Mucosa of descending colon (tissue), 3 donors: ENCODE measurements at regions not wholly inside any gene's neighbourhood (a gene's known extent, or its start where the extent isn't known, plus 50 kb on each side); places are given as distances from the start of the nearest gene placed in this dataset.

ENCODE experiments used
- ATAC-seq: fragments of 200-7000 bp; cut with Tn5 transposase; one replicate; pipeline ENCODE4 v1.9.1; 2020; ENCODE audit warnings: mild to moderate bottlenecking, moderate library complexity
- DNase-seq, 3 donors: peaks; one replicate each; pipeline ENCODE4 v3.0.0-alpha.2; 2020
- H3K36me3 ChIP-seq: fragments of 200-600 bp; one replicate; pipeline ENCODE4 v1.8.0; 2021; ENCODE audit warnings: low read depth, mild to moderate bottlenecking
- H3K4me1 ChIP-seq: fragments of 200-600 bp; one replicate; pipeline ENCODE4 v1.8.0; 2021; ENCODE audit warnings: low read depth, mild to moderate bottlenecking
- H3K4me3 ChIP-seq: fragments of 200-600 bp; one replicate; pipeline ENCODE4 v1.8.0; 2021; ENCODE audit warnings: mild to moderate bottlenecking
- H3K9me3 ChIP-seq: fragments of 200-600 bp; one replicate; pipeline ENCODE4 v1.8.0; 2021; ENCODE audit warnings: mild to moderate bottlenecking
- CTCF ChIP-seq: fragments of 200-600 bp; IDR thresholded peaks from one replicate; pipeline ENCODE4 v1.8.0; 2022; ENCODE audit warnings: antibody characterized with exemption, mild to moderate bottlenecking
- intact Hi-C, 2 donors: fragments of 100-400 bp; cut with DNase I in 1 of 2; cut with micrococcal nuclease in 1 of 2; formaldehyde crosslinking; loops; one replicate each; pipeline versions ENCODE4 v1.11.0 to v1.11.1; 2022; cut with DNase I, micrococcal nuclease
- donor health status: DM: no; HTN: no; CAD: no; lungs with moderate emphysema.
- donor health status: DM: no; HTN: no; CAD: no.
- donor health status: DM: no; HTN: yes; CAD: no.

- Histone ChIP-seq H3K36me3 (no peaks in the 10 kb centered on the region), H3K4me3 (no peak overlapping the region), H3K4me1 (no peaks in the 10 kb centered on the region), H3K9me3 (peaks cover 5% of the 10 kb centered on the region)
- no peak for TF ChIP-seq CTCF
- DNase-seq (no peak), ATAC-seq (no peak)
- intact Hi-C loops: no loop called here
Observed at GRCh38 chr2:238554468-238555315, 128.0 kb downstream of the ASB1 start.

- intact Hi-C loops: no loop called here
- no peak for TF ChIP-seq CTCF
- Histone ChIP-seq H3K9me3 (peaks cover 5% of the 10 kb centered on the region), H3K4me3 (no peak overlapping the region), H3K36me3 (no peaks in the 10 kb centered on the region), H3K4me1 (no peaks in the 10 kb centered on the region)
- ATAC-seq (no peak), DNase-seq (no peak)
Observed at GRCh38 chr2:238555786-238556542, 129.2 kb downstream of the ASB1 start.

- no peak for DNase-seq
- no peak for TF ChIP-seq CTCF
- Histone ChIP-seq H3K36me3 (no peaks in the 10 kb centered on the region), H3K9me3 (peaks cover 5% of the 10 kb centered on the region), H3K4me1 (no peaks in the 10 kb centered on the region), H3K4me3 (no peak overlapping the region)
- intact Hi-C loops: no loop called here
- no peak for ATAC-seq
Observed at GRCh38 chr2:238557431-238557830, 130.7 kb downstream of the ASB1 start.

GRCh38 chr2:238557936-238558335 lies 131.2 kb downstream of the ASB1 start:
- no peak for TF ChIP-seq CTCF
- ATAC-seq (peak; percentile 7), DNase-seq (no peak)
- H3K9me3 ChIP-seq: peaks cover under 1% of the 10 kb centered on the region
- intact Hi-C loops: no loop called here
- H3K36me3 ChIP-seq: no peaks in the 10 kb centered on the region
- no peaks in the 10 kb centered on the region for H3K4me1 ChIP-seq
- no peak overlapping the region for H3K4me3 ChIP-seq

- no peak for ATAC-seq
- H3K4me3 ChIP-seq: no peak overlapping the region
- TF ChIP-seq CTCF: no peak
Observed at GRCh38 chr2:238558456-238559099, 131.9 kb downstream of the ASB1 start.

More at GRCh38 chr2:238558456-238559099, 131.9 kb downstream of the ASB1 start:
- H3K36me3 ChIP-seq: no peaks in the 10 kb centered on the region
- no peak for DNase-seq
- intact Hi-C loops: no loop called here
- no peaks in the 10 kb centered on the region for H3K4me1 ChIP-seq
- H3K9me3 ChIP-seq: no peaks in the 10 kb centered on the region
